HCT116 (cell line): ENCODE measurements at regions not wholly inside any gene's neighbourhood (a gene's known extent, or its start where the extent isn't known, plus 50 kb on each side); places are given as distances from the start of the nearest gene placed in this dataset.

Experiments used
- ATAC-seq: fragments of 200-7000 bp; cut with Tn5 transposase; 2 replicates; pipeline ENCODE4 v1.9.1; 2020; ENCODE audit warnings: mild to moderate bottlenecking, moderate library complexity
- BruUV-seq: library from RNA; stranded (reverse); fragments of 400-500 nt; replicated peaks from 2 replicates; lab custom pipeline; 2021; lab: Mats Ljungman, UMichigan
- CTCF ChIA-PET: fragments of 300-600 bp; sonication (Branson Sonifier 250); formaldehyde crosslinking; loops from one replicate; lab custom pipeline; 2021; ENCODE audit warnings: antibody characterized with exemption; lab: Charles Lee
- POLR2A ChIA-PET: fragments of 300-600, 350-600 bp; sonication (Branson Sonifier 250); formaldehyde crosslinking; loops from one replicate; lab custom pipeline; 2021; ENCODE audit warnings: antibody characterized with exemption; lab: Charles Lee
- RAD21 ChIA-PET, 2 experiments: fragments of 300-600 bp; sonication (Branson Sonifier 250); formaldehyde crosslinking; loops; one replicate each; lab custom pipeline; 2023; ENCODE audit warnings: low total read pairs in 2 of 2; ENCODE audit not compliant: uncharacterized antibody in 2 of 2, unreplicated experiment in 2 of 2, low non-redundant PET in 1 of 2; lab: Charles Lee
- DNase-seq: peaks from one replicate; pipeline ENCODE4 v3.0.0-alpha.2; 2010; ENCODE audit warnings: low read depth, low spot score
- H2AFZ ChIP-seq: fragments of 200-600 bp; shearing (Covaris generic), sonication (generic); 2 replicates; pipeline ENCODE4 v1.6.1; 2017; ENCODE audit warnings: low read depth, mixed run types, mixed read lengths, antibody characterized with exemption, low read length; ENCODE audit not compliant: poor library complexity, severe bottlenecking
- H3K27ac ChIP-seq: 2 replicates; pipeline ENCODE4 v1.5.1; 2012; ENCODE audit warnings: low read depth, low read length
- H3K27me3 ChIP-seq: fragments of 200-600 bp; sonication (generic); 2 replicates; pipeline ENCODE4 v1.6.1; 2016; ENCODE audit warnings: mixed run types, low read length, mixed read lengths; ENCODE audit not compliant: insufficient read depth
- H3K36me3 ChIP-seq, 2 experiments: fragments of 200-500 bp in 1 of 2; fragments of 200-600 bp in 1 of 2; sonication (Bioruptor generic) in 1 of 2; sonication (generic) in 1 of 2; 2 replicates each; pipeline versions ENCODE4 v1.5.1 to v1.6.1; 2014 to 2016; ENCODE audit warnings: low read length in 2 of 2, inconsistent platforms in 1 of 2, mixed read lengths in 1 of 2, mixed run types in 1 of 2; ENCODE audit not compliant: insufficient read depth in 2 of 2, control insufficient read depth in 1 of 2
- H3K4me1 ChIP-seq, 2 experiments: fragments of 200-600 bp in 1 of 2; sonication (generic) in 1 of 2; 2 replicates each; pipeline versions ENCODE4 v1.5.1 to v1.6.1; 2012 to 2017; ENCODE audit warnings: low read length in 2 of 2, inconsistent platforms in 1 of 2, mild to moderate bottlenecking in 1 of 2, mixed read lengths in 1 of 2, mixed run types in 1 of 2, moderate library complexity in 1 of 2; ENCODE audit not compliant: insufficient read depth in 2 of 2, control insufficient read depth in 1 of 2
- H3K4me2 ChIP-seq: fragments of 200-600 bp; sonication (generic); 2 replicates; pipeline ENCODE4 v1.6.1; 2017; ENCODE audit warnings: mixed run types, low read length, mixed read lengths
- H3K4me3 ChIP-seq, 2 experiments: fragments of 200-600 bp in 1 of 2; sonication (generic) in 1 of 2; replicated peaks in 1 of 2; 2 replicates each; pipeline ENCODE4 v1.5.1; 2011 to 2016; ENCODE audit warnings: low read length in 2 of 2, control low read depth in 1 of 2, low read depth in 1 of 2, mild to moderate bottlenecking in 1 of 2, mixed read lengths in 1 of 2, mixed run types in 1 of 2
- H3K79me2 ChIP-seq: fragments of 200-600 bp; sonication (generic); 2 replicates; pipeline ENCODE4 v1.6.1; 2017; ENCODE audit warnings: mild to moderate bottlenecking, mixed run types, low read length, moderate library complexity, mixed read lengths; ENCODE audit not compliant: insufficient read depth
- H3K9ac ChIP-seq: fragments of 200-600 bp; sonication (generic); 2 replicates; pipeline ENCODE4 v1.6.1; 2016; ENCODE audit warnings: low read length, mixed read lengths
- H3K9me2 ChIP-seq: fragments of 200-600 bp; sonication (generic), shearing (Covaris generic); 2 replicates; pipeline ENCODE4 v1.6.1; 2017; ENCODE audit warnings: mixed run types, mild to moderate bottlenecking, moderate library complexity; ENCODE audit not compliant: insufficient read depth
- H3K9me3 ChIP-seq, 2 experiments: fragments of 200-500 bp in 1 of 2; fragments of 200-600 bp in 1 of 2; sonication (Bioruptor generic) in 1 of 2; sonication (generic) in 1 of 2; 2 replicates each; pipeline ENCODE4 v1.6.1; 2014 to 2017; ENCODE audit warnings: low read length in 2 of 2, mixed read lengths in 2 of 2, inconsistent platforms in 1 of 2, low read depth in 1 of 2, mild to moderate bottlenecking in 1 of 2, mixed run types in 1 of 2, moderate library complexity in 1 of 2; ENCODE audit not compliant: control insufficient read depth in 1 of 2, insufficient read depth in 1 of 2
- H4K20me1 ChIP-seq: fragments of 200-600 bp; sonication (generic), shearing (Covaris generic); 2 replicates; pipeline ENCODE4 v1.6.1; 2017; ENCODE audit warnings: mixed run types, mild to moderate bottlenecking, moderate library complexity; ENCODE audit not compliant: insufficient read depth
- CBX3 ChIP-seq: IDR thresholded peaks from 2 replicates; pipeline ENCODE4 v1.6.1; 2012; ENCODE audit warnings: low read depth
- CEBPB ChIP-seq: IDR thresholded peaks from 2 replicates; pipeline ENCODE4 v1.6.1; 2012; ENCODE audit warnings: low read depth
- ELF1 ChIP-seq: IDR thresholded peaks from 2 replicates; pipeline ENCODE4 v1.6.1; 2012; ENCODE audit warnings: low read depth, borderline replicate concordance
- EZH2 ChIP-seq: fragments of 200-600 bp; sonication (generic); IDR thresholded peaks from 2 replicates; pipeline ENCODE4 v1.6.1; 2017; ENCODE audit warnings: antibody characterized with exemption, mixed run types
- EZH2phosphoT487 ChIP-seq: fragments of 200-600 bp; IDR thresholded peaks from 2 replicates; pipeline ENCODE4 v1.6.1; 2018; ENCODE audit warnings: antibody characterized with exemption, borderline replicate concordance
- FOSL1 ChIP-seq: IDR thresholded peaks from 2 replicates; pipeline ENCODE4 v1.6.1; 2012; ENCODE audit warnings: low read depth
- JUND ChIP-seq: IDR thresholded peaks from 2 replicates; pipeline ENCODE4 v1.6.1; 2012
- MAX ChIP-seq: IDR thresholded peaks from 2 replicates; pipeline ENCODE4 v1.6.1; 2012
- POLR2A ChIP-seq: IDR thresholded peaks from 2 replicates; pipeline ENCODE4 v1.7.0; 2011; ENCODE audit warnings: borderline replicate concordance; ENCODE audit not compliant: insufficient read depth, insufficient read length; ENCODE audit errors: extremely low read depth
- RAD21 ChIP-seq: IDR thresholded peaks from 2 replicates; pipeline ENCODE4 v1.6.1; 2012; ENCODE audit warnings: low read depth, mild to moderate bottlenecking
- SIN3A ChIP-seq: IDR thresholded peaks from 2 replicates; pipeline ENCODE4 v1.6.1; 2012; ENCODE audit warnings: low read depth
- SP1 ChIP-seq: IDR thresholded peaks from 2 replicates; pipeline ENCODE4 v1.6.1; 2012; ENCODE audit warnings: low read depth
- SRF ChIP-seq: IDR thresholded peaks from 2 replicates; pipeline ENCODE4 v1.6.1; 2012; ENCODE audit warnings: low read depth
- TCF7L2 ChIP-seq: IDR thresholded peaks from 2 replicates; pipeline ENCODE4 v1.7.0; 2011; ENCODE audit warnings: borderline replicate concordance, inconsistent platforms; ENCODE audit not compliant: insufficient read depth, insufficient read length; ENCODE audit errors: extremely low read depth
- ZBTB33 ChIP-seq: IDR thresholded peaks from 2 replicates; pipeline ENCODE4 v1.6.1; 2011; ENCODE audit warnings: mild to moderate bottlenecking, low read length, moderate library complexity; ENCODE audit not compliant: insufficient replicate concordance; ENCODE audit errors: extremely low read depth
- ZNF274 ChIP-seq: fragments of 200-500 bp; sonication (Bioruptor generic); IDR thresholded peaks from 2 replicates; pipeline ENCODE4 v1.6.1; 2014; ENCODE audit warnings: mild to moderate bottlenecking, low read depth, low read length, inconsistent platforms
- intact Hi-C: fragments of 100-400 bp; cut with micrococcal nuclease; formaldehyde crosslinking; loops from 2 replicates; pipeline ENCODE4 v1.10.0; 2022

- no TSS peak for BruUV-seq
- POLR2A ChIA-PET: no interaction called here
Measured at GRCh38 chr1:2910211-2910610, 108.7 kb upstream of the TTC34 start.

More at GRCh38 chr1:2910211-2910610, 108.7 kb upstream of the TTC34 start:
- ChIA-PET RAD21 (no interaction called here), CTCF (no interaction called here)
- Histone ChIP-seq H3K27me3 (peaks cover 13% of the 10 kb centered on the region; the same call in 1 of the 2 replicates), H3K9ac (no peak overlapping the region), H3K27ac (no peak overlapping the region), H2AFZ (no peak overlapping the region), H3K79me2 (no peaks in the 10 kb centered on the region), H3K9me2 (no peaks in the 10 kb centered on the region), H3K36me3 (no peaks in the 10 kb centered on the region), H3K4me1 (no peaks in the 10 kb centered on the region), H3K9me3 (no peaks in the 10 kb centered on the region), H3K4me2 (no peak overlapping the region), H4K20me1 (no peaks in the 10 kb centered on the region), H3K4me3 (no peak overlapping the region)
- DNase-seq: no peak
- TF ChIP-seq POLR2A: no peak
- TF ChIP-seq EZH2phosphoT487: no peak
- no peak for TF ChIP-seq RAD21
- TF ChIP-seq FOSL1: no peak
- TF ChIP-seq SP1: no peak
- no peak for TF ChIP-seq MAX
- TF ChIP-seq TCF7L2: no peak
- no peak for TF ChIP-seq ELF1
- no peak for TF ChIP-seq SRF
- TF ChIP-seq ZNF274: no peak
- TF ChIP-seq JUND: no peak
- TF ChIP-seq ZBTB33: no peak
- TF ChIP-seq CEBPB: no peak
- no peak for TF ChIP-seq CBX3
- no peak for TF ChIP-seq EZH2
- TF ChIP-seq SIN3A: no peak
- no peak for ATAC-seq
- intact Hi-C loops: no loop called here
